ENCODE measurements at regions not wholly inside any gene's neighbourhood (a gene's known extent, or its start where the extent isn't known, plus 50 kb on each side); places are given as distances from the start of the nearest gene placed in this dataset.

DNA sequence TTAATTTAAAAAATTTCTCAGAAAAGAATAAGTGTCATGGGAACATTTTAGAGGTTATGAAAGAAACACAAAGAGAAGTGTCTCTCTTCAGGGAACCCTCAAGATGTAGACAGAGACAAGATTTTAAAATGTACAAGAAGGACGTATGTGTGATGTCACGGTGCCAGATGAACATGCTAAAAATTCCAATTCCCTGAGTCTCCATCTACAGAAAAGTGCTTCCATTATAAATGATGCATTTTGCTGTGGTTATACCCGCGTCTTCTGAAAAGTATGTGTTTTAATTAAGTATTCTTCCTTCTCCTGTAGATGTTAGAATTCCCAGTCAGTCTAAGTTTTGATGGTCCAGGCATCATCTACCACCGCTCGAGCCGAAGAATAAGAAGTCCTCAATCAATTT is 489.1 kb downstream of the PREX1 start:
- TF ChIP-seq, protein P1, sequence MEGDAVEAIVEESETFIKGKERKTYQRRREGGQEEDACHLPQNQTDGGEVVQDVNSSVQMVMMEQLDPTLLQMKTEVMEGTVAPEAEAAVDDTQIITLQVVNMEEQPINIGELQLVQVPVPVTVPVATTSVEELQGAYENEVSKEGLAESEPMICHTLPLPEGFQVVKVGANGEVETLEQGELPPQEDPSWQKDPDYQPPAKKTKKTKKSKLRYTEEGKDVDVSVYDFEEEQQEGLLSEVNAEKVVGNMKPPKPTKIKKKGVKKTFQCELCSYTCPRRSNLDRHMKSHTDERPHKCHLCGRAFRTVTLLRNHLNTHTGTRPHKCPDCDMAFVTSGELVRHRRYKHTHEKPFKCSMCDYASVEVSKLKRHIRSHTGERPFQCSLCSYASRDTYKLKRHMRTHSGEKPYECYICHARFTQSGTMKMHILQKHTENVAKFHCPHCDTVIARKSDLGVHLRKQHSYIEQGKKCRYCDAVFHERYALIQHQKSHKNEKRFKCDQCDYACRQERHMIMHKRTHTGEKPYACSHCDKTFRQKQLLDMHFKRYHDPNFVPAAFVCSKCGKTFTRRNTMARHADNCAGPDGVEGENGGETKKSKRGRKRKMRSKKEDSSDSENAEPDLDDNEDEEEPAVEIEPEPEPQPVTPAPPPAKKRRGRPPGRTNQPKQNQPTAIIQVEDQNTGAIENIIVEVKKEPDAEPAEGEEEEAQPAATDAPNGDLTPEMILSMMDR (IDR thresholded peaks at IDR 0.05), result no peak
- TF ChIP-seq POLR2A (IDR thresholded peaks at IDR 0.05), result no peak

Measured in esophagus squamous epithelium (tissue), 4 donors.